IPS-NIHi7 (cell line): ENCODE measurements at regions not wholly inside any gene's neighbourhood (a gene's known extent, or its start where the extent isn't known, plus 50 kb on each side); places are given as distances from the start of the nearest gene placed in this dataset.

Experiments used
- DNase-seq: peaks from one replicate; pipeline ENCODE4 v3.0.0; 2012; ENCODE audit warnings: mixed read lengths; ENCODE audit errors: extremely low spot score

- DNase-seq = no peak
Measured at GRCh38 chr11:89119426-89119825, 53.6 kb upstream of the GRM5 start.

DNA sequence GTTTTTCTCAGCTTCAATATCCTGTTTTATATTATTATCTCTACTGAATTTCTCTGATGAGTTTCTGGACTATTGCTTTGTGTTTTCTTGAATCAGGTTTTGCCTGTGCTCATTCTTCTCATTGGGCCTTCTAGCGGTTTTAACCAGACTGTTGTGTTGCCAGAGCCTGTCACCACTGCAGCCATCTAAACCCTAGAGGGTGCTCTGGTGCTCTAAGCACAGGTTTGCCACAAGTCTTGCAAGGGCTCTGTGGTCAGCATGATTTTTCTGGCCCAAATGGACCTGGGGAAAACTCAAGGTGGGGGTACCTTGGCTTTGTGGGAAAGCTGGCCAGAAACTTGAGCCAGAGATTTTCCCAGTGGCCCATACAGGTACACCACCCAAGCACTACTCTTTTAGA, 52.4 kb upstream of the TYR start:
- DNase-seq = peak; percentile 16
